HepG2 (cell line): ENCODE measurements at regions not wholly inside any gene's neighbourhood (a gene's known extent, or its start where the extent isn't known, plus 50 kb on each side); places are given as distances from the start of the nearest gene placed in this dataset.

Source experiments
- ATAC-seq: fragments of 200-7000 bp; cut with Tn5 transposase; 3 replicates; pipeline ENCODE4 v1.9.1; 2020; ENCODE audit warnings: mild to moderate bottlenecking, moderate library complexity
- BruUV-seq: library from RNA; stranded (reverse); fragments of 400-500 nt; replicated peaks from 2 replicates; lab custom pipeline; 2021; lab: Mats Ljungman, UMichigan
- CTCF ChIA-PET: fragments of 300-600 bp; formaldehyde crosslinking; extraction: SDS; loops from one replicate; lab custom pipeline; 2021; ENCODE audit warnings: low total read pairs, inconsistent platforms, low intra/inter-chr PET ratio; lab: Yijun Ruan, JAX
- POLR2A ChIA-PET: fragments of 350-600 bp; sonication (Branson Sonifier 250); formaldehyde crosslinking; loops from one replicate; lab custom pipeline; 2020; ENCODE audit warnings: antibody characterized with exemption, inconsistent platforms; lab: Yijun Ruan, JAX
- DNase-seq: peaks from one replicate; pipeline ENCODE4 v3.0.0-alpha.2; 2015; ENCODE audit warnings: low spot score
- FAIRE-seq: peaks from 3 replicates; lab custom pipeline; 2011; peaks lifted over from hg19 to GRCh38; lab: Jason Lieb, UNC
- H2AFZ ChIP-seq: one replicate; pipeline ENCODE4 v1.6.1; 2011; ENCODE audit warnings: low read length, inconsistent platforms
- H3K27ac ChIP-seq: fragments of 300-600 bp; 3 replicates; pipeline ENCODE4 v1.8.0; 2011; ENCODE audit warnings: mixed run types, mild to moderate bottlenecking, mixed read lengths, low read length, inconsistent platforms; ENCODE audit not compliant: insufficient read depth; ENCODE audit errors: extremely low read length
- H3K27me3 ChIP-seq, 2 experiments: fragments of 200-600 bp in 1 of 2; 2 replicates in 1 of 2; 3 replicates in 1 of 2; pipeline versions ENCODE4 v1.6.0 to v1.8.0; 2011; ENCODE audit warnings: low read length in 2 of 2, mild to moderate bottlenecking in 2 of 2, moderate library complexity in 2 of 2, inconsistent platforms in 1 of 2; ENCODE audit not compliant: insufficient read depth in 2 of 2, control insufficient read depth in 1 of 2
- H3K36me3 ChIP-seq, 2 experiments: fragments of 200-600 bp in 1 of 2; replicated peaks in 1 of 2; 2 replicates in 1 of 2; 3 replicates in 1 of 2; pipeline versions ENCODE4 v1.5.1 to v1.8.0; 2011; ENCODE audit warnings: low read length in 2 of 2, inconsistent platforms in 1 of 2; ENCODE audit not compliant: insufficient read depth in 2 of 2, control insufficient read depth in 1 of 2
- H3K4me1 ChIP-seq: 2 replicates; pipeline ENCODE4 v1.5.1; 2012; ENCODE audit warnings: low read length, inconsistent platforms; ENCODE audit not compliant: insufficient read depth
- H3K4me2 ChIP-seq: 2 replicates; pipeline ENCODE4 v1.6.0; 2011; ENCODE audit warnings: low read depth, low read length, inconsistent platforms
- H3K4me3 ChIP-seq, 3 experiments: fragments of 200-600 bp in 1 of 3; sonication (generic), shearing (Covaris generic) in 1 of 3; replicated peaks in 1 of 3; 2 replicates each; pipeline ENCODE4 v1.5.1; 2011 to 2016; ENCODE audit warnings: low read length in 3 of 3, inconsistent platforms in 2 of 3, low read depth in 2 of 3, mild to moderate bottlenecking in 2 of 3, control low read depth in 1 of 3, mixed read lengths in 1 of 3; ENCODE audit not compliant: insufficient read depth in 1 of 3
- H3K79me2 ChIP-seq: one replicate; pipeline ENCODE4 v1.6.1; 2011; ENCODE audit warnings: low read length, inconsistent platforms; ENCODE audit not compliant: insufficient read depth
- H3K9ac ChIP-seq: 2 replicates; pipeline ENCODE4 v1.6.0; 2011; ENCODE audit warnings: mild to moderate bottlenecking, low read depth, low read length, inconsistent platforms; ENCODE audit not compliant: insufficient read depth
- H3K9me3 ChIP-seq: 2 replicates; pipeline ENCODE4 v1.5.1; 2012; ENCODE audit warnings: mild to moderate bottlenecking, low read length
- H4K20me1 ChIP-seq: 2 replicates; pipeline ENCODE4 v1.6.0; 2011; ENCODE audit warnings: inconsistent platforms, mild to moderate bottlenecking, low read length, moderate library complexity; ENCODE audit not compliant: insufficient read depth
- ATF4 ChIP-seq, 2 experiments: fragments of 450-650 bp in 1 of 2; sonication (generic) in 1 of 2; formaldehyde crosslinking; IDR thresholded peaks; 2 replicates each; pipeline versions ENCODE4 v1.5.0 to v1.8.0; 2020 to 2022; ENCODE audit warnings: mild to moderate bottlenecking in 1 of 2, missing genetic modification reagents in 1 of 2
- ELF3 ChIP-seq: IDR thresholded peaks from 2 replicates; pipeline ENCODE4 v1.6.1; 2016; ENCODE audit warnings: missing genetic modification reagents, missing compliant biosample characterization
- FOXJ3 ChIP-seq: sonication (generic); formaldehyde crosslinking; IDR thresholded peaks from 2 replicates; pipeline ENCODE4 v1.4.0; 2020; ENCODE audit warnings: missing genetic modification reagents, mild to moderate bottlenecking, borderline replicate concordance
- JUNB ChIP-seq: sonication (generic); formaldehyde crosslinking; IDR thresholded peaks from 2 replicates; pipeline ENCODE4 v1.8.0; 2022; ENCODE audit warnings: missing genetic modification reagents, mild to moderate bottlenecking, borderline replicate concordance
- KAT2B ChIP-seq: fragments of 150-350 bp; IDR thresholded peaks from 2 replicates; pipeline ENCODE4 v1.6.1; 2014; ENCODE audit warnings: low read depth, low read length, borderline replicate concordance
- KDM3A ChIP-seq: IDR thresholded peaks from 2 replicates; pipeline ENCODE4 v1.6.1; 2018; ENCODE audit warnings: low read depth, missing compliant biosample characterization
- NCOA2 ChIP-seq: sonication (generic); formaldehyde crosslinking; IDR thresholded peaks from 2 replicates; pipeline ENCODE4 v1.8.0; 2022; ENCODE audit warnings: inconsistent platforms
- PAXIP1 ChIP-seq: sonication (generic); formaldehyde crosslinking; conservative IDR thresholded peaks from 2 replicates; pipeline ENCODE4 v1.4.0; 2020; ENCODE audit warnings: mild to moderate bottlenecking, missing genetic modification reagents, moderate library complexity
- RARG ChIP-seq: sonication (generic); formaldehyde crosslinking; IDR thresholded peaks from 2 replicates; pipeline ENCODE4 v1.4.0; 2020; ENCODE audit warnings: low read depth, mild to moderate bottlenecking, missing genetic modification reagents
- SALL1 ChIP-seq: sonication (generic); formaldehyde crosslinking; IDR thresholded peaks from 2 replicates; pipeline ENCODE4 v1.8.0; 2022; ENCODE audit warnings: mild to moderate bottlenecking, missing genetic modification reagents
- SOX13 ChIP-seq, 3 experiments: fragments of 450-650 bp in 1 of 3; sonication (generic) in 1 of 3; formaldehyde crosslinking in 1 of 3; IDR thresholded peaks in 2 of 3; conservative IDR thresholded peaks in 1 of 3; 2 replicates each; pipeline versions ENCODE4 v1.5.0 to v1.6.1; 2016 to 2020; ENCODE audit warnings: antibody characterized with exemption in 1 of 3, mild to moderate bottlenecking in 1 of 3, missing compliant biosample characterization in 1 of 3, missing genetic modification reagents in 1 of 3, moderate library complexity in 1 of 3
- ZBTB49 ChIP-seq: sonication (generic); formaldehyde crosslinking; IDR thresholded peaks from 2 replicates; pipeline ENCODE4 v1.4.0; 2020; ENCODE audit warnings: missing genetic modification reagents, borderline replicate concordance
- ZNF230 ChIP-seq: sonication (generic); formaldehyde crosslinking; IDR thresholded peaks from 2 replicates; pipeline ENCODE4 v1.4.0; 2020; ENCODE audit warnings: mild to moderate bottlenecking, missing genetic modification reagents
- ZNF235 ChIP-seq: sonication (generic); formaldehyde crosslinking; IDR thresholded peaks from 2 replicates; pipeline ENCODE4 v1.8.1; 2023; ENCODE audit warnings: mild to moderate bottlenecking, missing genetic modification reagents, borderline replicate concordance
- ZNF33A ChIP-seq: sonication (generic); formaldehyde crosslinking; IDR thresholded peaks from 2 replicates; pipeline ENCODE4 v1.5.1; 2020; ENCODE audit warnings: missing genetic modification reagents, mild to moderate bottlenecking, moderate library complexity, borderline replicate concordance
- ZNF740 ChIP-seq: sonication (generic); formaldehyde crosslinking; IDR thresholded peaks from 2 replicates; pipeline ENCODE4 v1.4.0; 2020; ENCODE audit warnings: missing genetic modification reagents
- ZNF777 ChIP-seq: sonication (generic); formaldehyde crosslinking; IDR thresholded peaks from 2 replicates; pipeline ENCODE4 v1.4.0; 2020; ENCODE audit warnings: missing genetic modification reagents
- WGBS: methylation state at CpG from one replicate; pipeline ENCODE4 v1.1.6; 2017; ENCODE audit warnings: low lambda C conversion rate; 5-methylcytosine and 5-hydroxymethylcytosine counted together
- in situ Hi-C: cut with HindIII; loops from 2 replicates; pipeline ENCODE4 v1.10.0; 2017; ENCODE audit warnings: low pct_unique_long_range_greater_than_20kb; ENCODE audit not compliant: extremely low pct_ligation_motif_present
- intact Hi-C: fragments of 100-400 bp; cut with micrococcal nuclease; formaldehyde crosslinking; loops from one replicate; pipeline ENCODE4 v1.10.0; 2022; ENCODE audit not compliant: unreplicated experiment

- TF ChIP-seq ZNF33A (no peak), KAT2B (no peak), NCOA2 (CRISPR knock-in tag) (no peak)
Observed at GRCh38 chr11:90594658-90595057, 371.8 kb upstream of the CHORDC1 start (continued).

- in situ Hi-C loops (no loop called here), intact Hi-C loops (no loop called here)
- Histone ChIP-seq H3K9ac (no peak overlapping the region), H3K4me1 (no peaks in the 10 kb centered on the region), H3K79me2 (no peaks in the 10 kb centered on the region), H3K27me3 (no peaks in the 10 kb centered on the region), H3K9me3 (no peaks in the 10 kb centered on the region; the same call in 1 of the 2 replicates), H3K4me2 (no peak overlapping the region), H4K20me1 (no peaks in the 10 kb centered on the region), H3K27ac (no peak overlapping the region), H2AFZ (no peak overlapping the region), H3K4me3 (no peak overlapping the region), H3K36me3 (no peaks in the 10 kb centered on the region)
- ATAC-seq: no peak
- POLR2A ChIA-PET: no interaction called here
- WGBS: 33% methylated on average over 1 of the region's 1 CpG
- CTCF ChIA-PET: no interaction called here
- BruUV-seq: no TSS peak
- DNase-seq: no peak
- FAIRE-seq: no peak
- no peak for TF ChIP-seq RARG (CRISPR knock-in tag)
- TF ChIP-seq ELF3: no peak
- TF ChIP-seq SALL1: no peak
- TF ChIP-seq ZNF235: no peak
- TF ChIP-seq ZNF740 (CRISPR knock-in tag): no peak
- no peak for TF ChIP-seq SOX13 (IDR thresholded peaks at IDR 0.05)
- TF ChIP-seq SOX13 (CRISPR knock-in tag; conservative IDR thresholded peaks at IDR 0.05 in 1 of 2, IDR thresholded peaks at IDR 0.05 in 1 of 2): no peak
- TF ChIP-seq FOXJ3 (CRISPR knock-in tag): no peak
- no peak for TF ChIP-seq ZBTB49
- no peak for TF ChIP-seq ATF4 (CRISPR knock-in tag; IDR thresholded peaks at IDR 0.05)
- TF ChIP-seq JUNB: no peak
- no peak for TF ChIP-seq KDM3A
- TF ChIP-seq ZNF777 (CRISPR knock-in tag): no peak
- TF ChIP-seq ZNF230 (CRISPR knock-in tag): no peak
- no peak for TF ChIP-seq PAXIP1 (CRISPR knock-in tag)
Observed at GRCh38 chr11:90593099-90593498, 370.2 kb upstream of the CHORDC1 start.
